Sigmoid colon (tissue), 4 donors: ENCODE measurements at regions not wholly inside any gene's neighbourhood (a gene's known extent, or its start where the extent isn't known, plus 50 kb on each side); places are given as distances from the start of the nearest gene placed in this dataset.

Experiments used
- CTCF ChIP-seq, 4 experiments: fragments of 450-650 bp in 3 of 4; fragments of 200-600 bp in 1 of 4; IDR thresholded peaks; one replicate each; pipeline ENCODE4 v1.5.1; 2016 to 2019; ENCODE audit warnings: antibody characterized with exemption in 4 of 4, mild to moderate bottlenecking in 3 of 4, moderate library complexity in 2 of 4
- EP300 ChIP-seq, 4 donors: sonication (generic); formaldehyde crosslinking; IDR thresholded peaks; one replicate each; pipeline ENCODE4 v1.6.1; 2017; ENCODE audit warnings: antibody characterized with exemption in 4 of 4

- TF ChIP-seq CTCF (IDR thresholded peaks at IDR 0.05) (no peak), EP300 (IDR thresholded peaks at IDR 0.05) (no peak)
Observed at GRCh38 chr4:79233820-79234219, 92.0 kb downstream of the NAA11 start.
